ENCODE measurements at regions not wholly inside any gene's neighbourhood (a gene's known extent, or its start where the extent isn't known, plus 50 kb on each side); places are given as distances from the start of the nearest gene placed in this dataset.

DNA sequence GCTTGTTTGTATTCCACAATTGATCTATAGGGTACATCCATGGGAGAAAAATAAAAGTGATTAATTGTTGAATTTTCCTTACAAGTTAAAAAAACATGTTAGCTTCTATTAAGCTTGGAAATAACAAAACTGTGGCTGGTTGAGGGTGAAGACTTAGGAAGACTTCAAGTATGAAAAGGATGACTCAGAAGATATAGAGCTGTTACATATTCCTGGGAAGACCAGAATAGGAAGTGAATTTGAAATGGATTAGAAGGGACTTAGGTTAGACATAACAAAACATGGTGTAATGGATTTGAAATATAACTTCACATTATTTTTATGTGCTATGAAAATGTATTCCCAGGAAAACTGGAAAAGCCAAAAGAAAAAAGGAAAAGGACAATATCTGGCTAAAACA lies 732.2 kb downstream of the HDGFL1 start:
- Histone ChIP-seq H3K4me3 (replicated peaks in 1 of 3; ENCODE audit: insufficient read depth in 1 of 3, low read depth in 1 of 3, low read length in 3 of 3) (no peak overlapping the region), H4K20me1 (replicated peaks; ENCODE audit: control insufficient read depth, extremely low read depth, insufficient read depth, low read length) (no peaks in the 10 kb centered on the region), H3K27ac (ENCODE audit: insufficient read depth, low read depth, low read length) (no peak overlapping the region), H3K79me2 (ENCODE audit: control insufficient read depth, insufficient read depth, low read length) (no peaks in the 10 kb centered on the region), H3K36me3 (ENCODE audit: control insufficient read depth in 2 of 2, extremely low read depth in 1 of 2, insufficient read depth in 2 of 2, low read length in 2 of 2) (no peaks in the 10 kb centered on the region), H3K9ac (replicated peaks; ENCODE audit: extremely low read depth, insufficient read depth, low read length) (no peak overlapping the region), H2AFZ (ENCODE audit: low read depth, low read length) (no peak overlapping the region), H3K4me2 (ENCODE audit: insufficient read depth, low read length) (no peak overlapping the region), H3K9me1 (replicated peaks; ENCODE audit: control insufficient read depth, extremely low read depth, insufficient read depth, low read length) (peaks cover 2% of the 10 kb centered on the region), H3K27me3 (ENCODE audit: control insufficient read depth in 2 of 2, insufficient read depth in 2 of 2, low read length in 2 of 2) (no peaks in the 10 kb centered on the region), H3K4me1 (ENCODE audit: control insufficient read depth, extremely low read depth, insufficient read depth, low read length) (peaks cover 7% of the 10 kb centered on the region), H3K9me3 (replicated peaks; ENCODE audit: control insufficient read depth, insufficient read depth, low read length) (no peaks in the 10 kb centered on the region)
- ChIA-PET CTCF (no interaction called here), POLR2A (no interaction called here)
- intact Hi-C loops (cut with micrococcal nuclease) (no loop called here), dilution Hi-C loops (cut with MboI; ENCODE audit: extremely low pct_ligation_motif_present, low sequenced_read_pairs) (no loop called here)
- no TSS peak for BruUV-seq (replicated peaks)
- TF ChIP-seq GATA2 (IDR thresholded peaks at IDR 0.05; ENCODE audit: insufficient read depth, insufficient read length, low read depth, low read length) (no peak), POLR2AphosphoS5 (IDR thresholded peaks at IDR 0.05; ENCODE audit: insufficient read depth, low read depth, low read length) (no peak), POLR2A (IDR thresholded peaks at IDR 0.05; ENCODE audit: low read depth, low read length) (no peak), CTCF (IDR thresholded peaks at IDR 0.05; ENCODE audit: extremely low read depth in 1 of 2, insufficient read depth in 1 of 2, low read depth in 1 of 2, low read length in 2 of 2) (no peak), MAX (IDR thresholded peaks at IDR 0.05; ENCODE audit: insufficient read depth, insufficient read length) (no peak), JUN (IDR thresholded peaks at IDR 0.05; ENCODE audit: borderline replicate concordance, insufficient read depth, insufficient read length, low read depth) (no peak), FOS (IDR thresholded peaks at IDR 0.05; ENCODE audit: borderline replicate concordance, insufficient read depth, low read length) (no peak), EZH2 (IDR thresholded peaks at IDR 0.05; ENCODE audit: borderline replicate concordance, low read depth, low read length, severe bottlenecking) (no peak), MYC (IDR thresholded peaks at IDR 0.05; ENCODE audit: low read depth, low read length) (no peak)
- DNase-seq (ENCODE audit: low read depth, low spot score) (no peak), FAIRE-seq (no peak)
